ENCODE measurements at regions not wholly inside any gene's neighbourhood (a gene's known extent, or its start where the extent isn't known, plus 50 kb on each side); places are given as distances from the start of the nearest gene placed in this dataset.

- TF ChIP-seq POLR2A (IDR thresholded peaks at IDR 0.05; ENCODE audit: low read depth, low read length) (no peak), POLR2AphosphoS5 (IDR thresholded peaks at IDR 0.05; ENCODE audit: low read depth, low read length) (no peak), TAF1 (IDR thresholded peaks at IDR 0.05; ENCODE audit: borderline replicate concordance, low read depth, low read length) (no peak)
Observed at GRCh38 chr21:16570171-16570570, 840.4 kb downstream of the USP25 start.

Data from GM12892 (cell line).